ENCODE measurements at regions not wholly inside any gene's neighbourhood (a gene's known extent, or its start where the extent isn't known, plus 50 kb on each side); places are given as distances from the start of the nearest gene placed in this dataset.

DNA sequence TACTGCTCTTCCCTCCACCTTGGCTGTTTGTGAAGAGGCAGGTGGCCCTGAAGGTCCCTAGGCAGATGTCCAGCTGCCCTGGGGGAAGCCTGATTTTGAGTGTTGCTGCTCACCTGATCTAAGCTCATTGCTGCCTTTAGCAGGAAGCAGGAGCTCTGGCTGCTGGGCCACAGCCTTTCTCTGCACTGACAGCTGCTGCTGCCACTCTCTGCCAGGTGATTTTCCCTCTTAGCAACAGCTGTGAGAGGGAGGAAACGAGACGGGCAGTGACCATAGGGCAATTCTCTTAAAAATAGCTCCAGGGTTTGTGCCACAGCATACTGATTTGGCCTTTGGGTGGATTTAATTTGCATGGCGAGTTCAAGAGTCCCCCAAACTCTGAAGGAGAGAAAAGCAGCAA, 415.8 kb upstream of the SEMA6D start:
- peak; percentile 92 for DNase-seq
- H3K27ac ChIP-seq (ENCODE audit: low read length), result peak overlapping the region; percentile 85
- H2AFZ ChIP-seq (ENCODE audit: low read length), result peak overlapping the region; percentile 59
- H3K4me2 ChIP-seq (ENCODE audit: low read depth, low read length), result peak overlapping the region; percentile 58
- H3F3A ChIP-seq (ENCODE audit: insufficient read depth, low read length), result peaks cover 22% of the 10 kb centered on the region
- H4K20me1 ChIP-seq (ENCODE audit: insufficient read depth, low read length), result no peaks in the 10 kb centered on the region
- no peak for TF ChIP-seq EZH2phosphoT487 (IDR thresholded peaks at IDR 0.05; ENCODE audit: low read length)
- TF ChIP-seq EZH2 (optimal IDR thresholded peaks at IDR 0.05; ENCODE audit: low read depth, low read length), result no peak
- TF ChIP-seq, protein P1, sequence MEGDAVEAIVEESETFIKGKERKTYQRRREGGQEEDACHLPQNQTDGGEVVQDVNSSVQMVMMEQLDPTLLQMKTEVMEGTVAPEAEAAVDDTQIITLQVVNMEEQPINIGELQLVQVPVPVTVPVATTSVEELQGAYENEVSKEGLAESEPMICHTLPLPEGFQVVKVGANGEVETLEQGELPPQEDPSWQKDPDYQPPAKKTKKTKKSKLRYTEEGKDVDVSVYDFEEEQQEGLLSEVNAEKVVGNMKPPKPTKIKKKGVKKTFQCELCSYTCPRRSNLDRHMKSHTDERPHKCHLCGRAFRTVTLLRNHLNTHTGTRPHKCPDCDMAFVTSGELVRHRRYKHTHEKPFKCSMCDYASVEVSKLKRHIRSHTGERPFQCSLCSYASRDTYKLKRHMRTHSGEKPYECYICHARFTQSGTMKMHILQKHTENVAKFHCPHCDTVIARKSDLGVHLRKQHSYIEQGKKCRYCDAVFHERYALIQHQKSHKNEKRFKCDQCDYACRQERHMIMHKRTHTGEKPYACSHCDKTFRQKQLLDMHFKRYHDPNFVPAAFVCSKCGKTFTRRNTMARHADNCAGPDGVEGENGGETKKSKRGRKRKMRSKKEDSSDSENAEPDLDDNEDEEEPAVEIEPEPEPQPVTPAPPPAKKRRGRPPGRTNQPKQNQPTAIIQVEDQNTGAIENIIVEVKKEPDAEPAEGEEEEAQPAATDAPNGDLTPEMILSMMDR (IDR thresholded peaks at IDR 0.05; ENCODE audit: low read length), result no peak
- H3K9me2 ChIP-seq (replicated peaks; ENCODE audit: insufficient read depth, low read length), result no peaks in the 10 kb centered on the region
- H3K4me3 ChIP-seq (ENCODE audit: low read length), result no peak overlapping the region; the same call in 1 of the 2 replicates
- H3K79me2 ChIP-seq (ENCODE audit: low read length), result no peaks in the 10 kb centered on the region
- H3K4me1 ChIP-seq (ENCODE audit: low read length), result peaks cover 35% of the 10 kb centered on the region
- H3K9me3 ChIP-seq (replicated peaks; ENCODE audit: insufficient read depth, low read length), result no peaks in the 10 kb centered on the region
- no peaks in the 10 kb centered on the region for H3K36me3 ChIP-seq (replicated peaks; ENCODE audit: insufficient read depth, low read length)
- no peaks in the 10 kb centered on the region for H3K27me3 ChIP-seq (replicated peaks; ENCODE audit: insufficient read depth, low read length)
- H3K9ac ChIP-seq (ENCODE audit: low read length), result peak overlapping the region; percentile 14; the same call in 1 of the 2 replicates

DNA sequence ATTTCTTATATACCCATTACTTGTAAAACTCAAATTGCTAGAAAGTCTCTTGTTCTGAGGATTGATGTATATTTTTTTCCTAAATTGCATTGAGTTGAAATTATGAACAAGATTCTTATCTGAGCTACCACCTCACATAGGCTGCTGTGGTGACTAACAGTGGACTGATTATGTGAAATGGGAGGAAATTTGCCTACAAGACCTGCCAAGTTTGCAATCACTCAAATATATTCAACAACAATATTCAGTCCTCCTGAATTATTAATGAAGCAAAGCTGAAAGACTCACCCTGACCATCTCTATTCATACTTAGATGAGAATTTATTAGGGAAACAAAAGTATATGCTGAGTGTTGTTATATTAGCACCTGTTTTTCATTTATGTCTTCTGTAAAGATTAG, 412.6 kb upstream of the SEMA6D start:
- no peak for DNase-seq
- no peaks in the 10 kb centered on the region for H4K20me1 ChIP-seq (ENCODE audit: insufficient read depth, low read length)
- H3K36me3 ChIP-seq (replicated peaks; ENCODE audit: insufficient read depth, low read length), result no peaks in the 10 kb centered on the region
- no peak overlapping the region for H3K4me2 ChIP-seq (ENCODE audit: low read depth, low read length)
- no peak overlapping the region for H3K27ac ChIP-seq (ENCODE audit: low read length)
- no peaks in the 10 kb centered on the region for H3K9me3 ChIP-seq (replicated peaks; ENCODE audit: insufficient read depth, low read length)
- H3K9ac ChIP-seq (ENCODE audit: low read length), result no peak overlapping the region
- H3K4me1 ChIP-seq (ENCODE audit: low read length), result peaks cover 35% of the 10 kb centered on the region
- no peak overlapping the region for H3K4me3 ChIP-seq (ENCODE audit: low read length)
- H2AFZ ChIP-seq (ENCODE audit: low read length), result no peak overlapping the region
- no peaks in the 10 kb centered on the region for H3K9me2 ChIP-seq (replicated peaks; ENCODE audit: insufficient read depth, low read length)
- H3K79me2 ChIP-seq (ENCODE audit: low read length), result no peaks in the 10 kb centered on the region
- TF ChIP-seq EZH2 (optimal IDR thresholded peaks at IDR 0.05; ENCODE audit: low read depth, low read length) (no peak), EZH2phosphoT487 (IDR thresholded peaks at IDR 0.05; ENCODE audit: low read length) (no peak)
- TF ChIP-seq, protein P1 (IDR thresholded peaks at IDR 0.05; ENCODE audit: low read length), result no peak
- H3F3A ChIP-seq (ENCODE audit: insufficient read depth, low read length), result peaks cover 22% of the 10 kb centered on the region
- no peaks in the 10 kb centered on the region for H3K27me3 ChIP-seq (replicated peaks; ENCODE audit: insufficient read depth, low read length)

- no peaks in the 10 kb centered on the region for H3K36me3 ChIP-seq (replicated peaks; ENCODE audit: insufficient read depth, low read length)
- no peak for DNase-seq
- H3K9me2 ChIP-seq (replicated peaks; ENCODE audit: insufficient read depth, low read length), result no peaks in the 10 kb centered on the region
- H3K4me1 ChIP-seq (ENCODE audit: low read length), result no peaks in the 10 kb centered on the region
- no peak overlapping the region for H2AFZ ChIP-seq (ENCODE audit: low read length)
- no peak overlapping the region for H3K9ac ChIP-seq (ENCODE audit: low read length)
- no peak overlapping the region for H3K27ac ChIP-seq (ENCODE audit: low read length)
- no peak overlapping the region for H3K4me2 ChIP-seq (ENCODE audit: low read depth, low read length)
- no peaks in the 10 kb centered on the region for H3F3A ChIP-seq (ENCODE audit: insufficient read depth, low read length)
- H3K27me3 ChIP-seq (replicated peaks; ENCODE audit: insufficient read depth, low read length), result no peaks in the 10 kb centered on the region
- no peaks in the 10 kb centered on the region for H3K9me3 ChIP-seq (replicated peaks; ENCODE audit: insufficient read depth, low read length)
- no peaks in the 10 kb centered on the region for H4K20me1 ChIP-seq (ENCODE audit: insufficient read depth, low read length)
- TF ChIP-seq, protein P1 (IDR thresholded peaks at IDR 0.05; ENCODE audit: low read length), result no peak
- TF ChIP-seq EZH2phosphoT487 (IDR thresholded peaks at IDR 0.05; ENCODE audit: low read length), result no peak
- TF ChIP-seq EZH2 (optimal IDR thresholded peaks at IDR 0.05; ENCODE audit: low read depth, low read length), result no peak
- H3K4me3 ChIP-seq (ENCODE audit: low read length), result no peak overlapping the region
- H3K79me2 ChIP-seq (ENCODE audit: low read length), result no peaks in the 10 kb centered on the region
These were observed 405.1 kb upstream of the SEMA6D start for GRCh38 chr15:47312161-47312560.

Measured in MM.1S (cell line).